Skeletal muscle cell (primary cell): ENCODE measurements at regions not wholly inside any gene's neighbourhood (a gene's known extent, or its start where the extent isn't known, plus 50 kb on each side); places are given as distances from the start of the nearest gene placed in this dataset.

Source experiments
- DNase-seq: peaks from one replicate; pipeline ENCODE4 v3.0.0-alpha.2; 2010; ENCODE audit warnings: low read depth
- H3K4me3 ChIP-seq: 2 replicates; pipeline ENCODE4 v1.5.1; 2011; ENCODE audit warnings: low read depth, mild to moderate bottlenecking, control low read depth, low read length, moderate library complexity

- H3K4me3 ChIP-seq, result no peak overlapping the region
- DNase-seq, result no peak
Measured at GRCh38 chr15:70395164-70395563, 297.4 kb upstream of the TLE3 start.

- DNase-seq, result no peak
- no peak overlapping the region for H3K4me3 ChIP-seq
Measured at GRCh38 chr15:70390723-70391122, 293.0 kb upstream of the TLE3 start.

- DNase-seq, result no peak
- H3K4me3 ChIP-seq, result no peak overlapping the region
Measured at GRCh38 chr15:70387993-70388392, 290.3 kb upstream of the TLE3 start.

- DNase-seq, result no peak
- no peak overlapping the region for H3K4me3 ChIP-seq
Measured at GRCh38 chr15:70387081-70387480, 289.4 kb upstream of the TLE3 start.

- no peak overlapping the region for H3K4me3 ChIP-seq
- DNase-seq, result no peak
Measured at GRCh38 chr15:70385711-70386110, 288.0 kb upstream of the TLE3 start.

GRCh38 chr15:70385052-70385451 lies 287.3 kb upstream of the TLE3 start:
- DNase-seq, result no peak
- H3K4me3 ChIP-seq, result no peak overlapping the region

GRCh38 chr15:70383856-70384255 lies 286.1 kb upstream of the TLE3 start:
- H3K4me3 ChIP-seq, result no peak overlapping the region
- no peak for DNase-seq

- no peak for DNase-seq
- H3K4me3 ChIP-seq, result no peak overlapping the region
Measured at GRCh38 chr15:70382762-70383458, 285.2 kb upstream of the TLE3 start.

- no peak overlapping the region for H3K4me3 ChIP-seq
- no peak for DNase-seq
Measured at GRCh38 chr15:70382009-70382749, 284.5 kb upstream of the TLE3 start.

- DNase-seq, result no peak
- H3K4me3 ChIP-seq, result no peak overlapping the region
Measured at GRCh38 chr15:70379938-70380883, 282.5 kb upstream of the TLE3 start.

- no peak for DNase-seq
- H3K4me3 ChIP-seq, result no peak overlapping the region
Measured at GRCh38 chr15:70379134-70379533, 281.4 kb upstream of the TLE3 start.

- no peak overlapping the region for H3K4me3 ChIP-seq
- no peak for DNase-seq
Measured at GRCh38 chr15:70378126-70379031, 280.7 kb upstream of the TLE3 start.

GRCh38 chr15:70376929-70377691 lies 279.4 kb upstream of the TLE3 start:
- H3K4me3 ChIP-seq, result peak overlapping the region; percentile 10
- peak; percentile 19 for DNase-seq

- peak overlapping the region; percentile 10 for H3K4me3 ChIP-seq
- no peak for DNase-seq
Measured at GRCh38 chr15:70376031-70376928, 278.6 kb upstream of the TLE3 start.

GRCh38 chr15:70375586-70375985 lies 277.9 kb upstream of the TLE3 start:
- DNase-seq, result no peak
- no peak overlapping the region for H3K4me3 ChIP-seq

GRCh38 chr15:70375006-70375431 lies 277.3 kb upstream of the TLE3 start:
- DNase-seq, result no peak
- H3K4me3 ChIP-seq, result no peak overlapping the region

GRCh38 chr15:70374096-70374495 lies 276.4 kb upstream of the TLE3 start:
- no peak for DNase-seq
- H3K4me3 ChIP-seq, result no peak overlapping the region
